ENCODE measurements at regions not wholly inside any gene's neighbourhood (a gene's known extent, or its start where the extent isn't known, plus 50 kb on each side); places are given as distances from the start of the nearest gene placed in this dataset.

DNA sequence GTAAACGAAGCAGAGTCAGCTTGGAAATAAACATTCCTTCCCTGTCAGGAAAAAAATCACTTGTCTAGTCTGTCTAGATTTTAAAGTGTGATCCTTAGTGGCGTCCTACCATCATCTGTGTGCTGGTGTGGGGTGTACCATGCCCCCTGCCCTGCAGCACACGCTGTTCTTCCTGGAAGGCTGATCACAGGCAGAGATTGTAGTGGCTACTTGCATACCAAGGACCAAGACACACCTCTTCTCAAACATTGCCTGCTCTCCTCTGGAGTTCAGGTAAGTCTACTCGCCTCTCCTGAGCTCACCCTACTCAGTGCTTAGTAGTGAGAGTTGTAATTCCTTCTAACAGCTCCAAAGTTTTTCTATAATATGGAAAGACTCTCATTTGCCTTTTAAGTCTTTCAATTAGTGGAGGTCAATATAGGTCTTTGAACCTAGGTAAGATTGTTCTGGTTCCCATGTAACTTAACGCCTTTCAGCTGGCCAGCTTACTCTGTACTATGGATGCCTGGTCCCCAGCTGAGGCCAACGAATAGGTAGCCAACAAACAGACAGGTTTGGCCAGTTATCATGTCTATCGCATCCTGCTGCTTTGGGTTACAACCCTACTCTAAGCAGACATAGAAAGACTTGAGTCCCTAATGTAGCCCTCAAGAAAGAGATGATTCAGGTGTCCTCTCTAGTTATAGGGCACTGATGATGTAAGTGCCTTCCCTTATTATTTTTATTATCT, 55.4 kb downstream of the XCL1 start:
- no peak for DNase-seq

DNA sequence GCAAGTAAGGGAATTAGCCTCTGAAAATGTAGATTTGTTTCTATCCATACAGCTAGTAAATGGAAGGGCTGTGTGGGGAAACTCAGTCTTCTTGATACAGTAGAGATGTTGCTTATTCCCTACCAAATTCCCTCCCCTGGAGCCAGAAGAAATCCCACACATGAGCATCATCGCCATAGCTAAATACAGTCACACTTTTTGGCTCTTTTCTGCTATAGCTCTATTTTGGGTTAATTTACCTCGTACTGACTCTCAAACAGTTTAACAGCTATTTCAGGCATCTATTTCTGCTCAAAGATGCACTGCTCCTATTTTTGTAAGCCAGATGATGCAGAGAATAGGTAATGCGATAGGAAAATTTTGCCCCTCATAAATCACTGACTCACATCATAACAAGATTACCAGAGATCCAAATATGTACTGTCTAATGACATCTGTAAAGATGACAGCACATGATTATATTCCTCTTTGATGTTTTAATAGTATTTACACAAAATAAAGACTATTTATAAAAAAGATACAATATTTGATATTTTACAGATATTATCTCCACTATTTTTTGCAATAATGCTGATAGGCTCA, 58.6 kb downstream of the XCL1 start:
- no peak for DNase-seq

GRCh38 chr1:168636200-168636599, 59.8 kb downstream of the XCL1 start:
- no peak for DNase-seq

GRCh38 chr1:168636642-168637111, 60.3 kb downstream of the XCL1 start:
- no peak for DNase-seq

- no peak for DNase-seq
Measured at GRCh38 chr1:168637350-168637991, 61.1 kb downstream of the XCL1 start.

- no peak for DNase-seq
Measured at GRCh38 chr1:168638884-168639283, 62.5 kb downstream of the XCL1 start.

- DNase-seq: no peak
Measured at GRCh38 chr1:168640182-168640581, 63.8 kb downstream of the XCL1 start.

DNA sequence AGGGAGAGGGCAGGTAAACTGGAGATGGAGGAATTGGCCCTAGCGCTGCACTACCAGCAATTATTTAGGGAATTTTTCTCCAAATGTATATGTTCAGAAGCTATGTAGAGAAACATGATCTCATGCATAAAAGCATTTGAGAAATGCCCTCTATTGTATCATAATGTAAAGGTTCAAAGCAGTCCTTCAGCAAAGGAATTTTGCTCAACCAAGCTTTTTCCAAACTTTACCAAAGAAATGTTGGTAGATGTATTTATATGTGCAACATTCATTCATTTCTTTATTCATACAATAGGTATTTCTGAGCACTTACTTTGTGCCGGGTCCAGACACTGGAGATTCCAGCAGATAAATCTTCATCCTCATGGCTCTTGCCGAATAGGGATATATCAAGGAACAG, 64.4 kb downstream of the XCL1 start:
- no peak for DNase-seq

DNA sequence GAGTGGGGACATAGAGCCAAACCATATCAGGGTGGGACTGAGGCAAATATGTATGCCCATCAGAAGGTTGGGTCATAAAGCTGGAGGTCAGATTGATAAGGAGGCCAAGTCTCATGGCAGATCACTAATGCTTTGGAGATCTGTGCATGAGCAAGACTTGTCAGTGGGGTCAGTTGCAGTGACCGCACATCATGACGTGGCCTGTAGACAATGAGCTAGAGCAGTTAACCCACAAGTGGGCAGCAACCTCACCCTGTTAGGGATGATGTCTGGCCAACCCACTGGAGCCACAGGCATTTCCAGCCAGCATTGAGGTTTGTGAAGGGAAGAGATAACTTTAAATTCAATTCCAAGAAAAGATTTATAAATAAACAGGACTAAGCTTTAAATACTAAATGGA, 66.7 kb downstream of the XCL1 start:
- DNase-seq: peak; percentile 53
